ENCODE measurements at regions not wholly inside any gene's neighbourhood (a gene's known extent, or its start where the extent isn't known, plus 50 kb on each side); places are given as distances from the start of the nearest gene placed in this dataset.

- Histone ChIP-seq H3K9ac (ENCODE audit: low read length) (no peak overlapping the region), H3K27me3 (replicated peaks in 1 of 4; ENCODE audit: control extremely low read depth in 1 of 4, control insufficient read depth in 3 of 4, insufficient read depth in 4 of 4, low read length in 3 of 4) (no peaks in the 10 kb centered on the region), H3K36me3 (replicated peaks in 1 of 2; ENCODE audit: control extremely low read depth in 1 of 2, control insufficient read depth in 1 of 2, extremely low read depth in 1 of 2, insufficient read depth in 2 of 2, low read length in 1 of 2) (no peaks in the 10 kb centered on the region), H3K4me2 (replicated peaks; ENCODE audit: low read depth, low read length, poor library complexity, severe bottlenecking) (no peak overlapping the region), H3K4me1 (ENCODE audit: control insufficient read depth in 2 of 2, insufficient read depth in 2 of 2, low read length in 2 of 2) (no peaks in the 10 kb centered on the region), H3K9me3 (ENCODE audit: control extremely low read depth in 1 of 3, control insufficient read depth in 2 of 3, insufficient read depth in 1 of 3, low read length in 2 of 3) (peaks cover 0 to 40% (median 13%) of the 10 kb centered on the region in 3 donors), H4K20me1 (ENCODE audit: control insufficient read depth, insufficient read depth, low read length, poor library complexity, severe bottlenecking) (no peaks in the 10 kb centered on the region), H3K4me3 (ENCODE audit: control extremely low read depth in 1 of 5, extremely low read depth in 1 of 5, insufficient read depth in 1 of 5, low read depth in 2 of 5, low read length in 4 of 5) (no peak overlapping the region), H2AFZ (ENCODE audit: insufficient read depth, low read depth, low read length, poor library complexity, severe bottlenecking) (no peak overlapping the region), H3K27ac (ENCODE audit: low read length in 2 of 2) (no peak overlapping the region), H3K79me2 (ENCODE audit: control insufficient read depth, insufficient read depth, low read length) (no peaks in the 10 kb centered on the region)
- Mint-ChIP-seq H3K9me3 (ENCODE audit: insufficient read depth) (peaks cover 5% of the 10 kb centered on the region), H3K4me3 (no peak overlapping the region), H3K27ac (no peak overlapping the region), H3K4me1 (no peaks in the 10 kb centered on the region), H3K27me3 (no peaks in the 10 kb centered on the region)
- ATAC-seq (ENCODE audit: low read depth) (no peak), DNase-seq (no peak)
- WGBS (ENCODE audit: insufficient coverage), result 77% methylated on average over 5 of the region's 6 CpGs
- CTCF ChIA-PET, result interaction anchor here (1.0 kb wide), 1 partner anchor 25 kb away, joined by 3 read pairs; no protein-coding TSS in a partner anchor
- POLR2A ChIA-PET, result no interaction called here
- intact Hi-C loops (cut with micrococcal nuclease), result no loop called here
- TF ChIP-seq CTCF (IDR thresholded peaks at IDR 0.05), result no peak
- TF ChIP-seq EZH2 (IDR thresholded peaks at IDR 0.05; ENCODE audit: borderline replicate concordance, insufficient read depth, low read depth, low read length, poor library complexity, severe bottlenecking), result no peak
These were observed 150.9 kb downstream of the OSTF1 start for GRCh38 chr9:75239176-75239575.

GRCh38 chr9:75242426-75242825 lies 154.1 kb downstream of the OSTF1 start:
- Histone ChIP-seq H3K9ac (ENCODE audit: low read length) (no peak overlapping the region), H4K20me1 (ENCODE audit: control insufficient read depth, insufficient read depth, low read length, poor library complexity, severe bottlenecking) (no peaks in the 10 kb centered on the region), H3K4me2 (replicated peaks; ENCODE audit: low read depth, low read length, poor library complexity, severe bottlenecking) (no peak overlapping the region), H2AFZ (ENCODE audit: insufficient read depth, low read depth, low read length, poor library complexity, severe bottlenecking) (no peak overlapping the region), H3K27me3 (replicated peaks in 1 of 4; ENCODE audit: control extremely low read depth in 1 of 4, control insufficient read depth in 3 of 4, insufficient read depth in 4 of 4, low read length in 3 of 4) (no peaks in the 10 kb centered on the region), H3K9me3 (ENCODE audit: control extremely low read depth in 1 of 3, control insufficient read depth in 2 of 3, insufficient read depth in 1 of 3, low read length in 2 of 3) (peaks cover 0 to 25% (median 0%) of the 10 kb centered on the region in 3 donors), H3K4me3 (ENCODE audit: control extremely low read depth in 1 of 5, extremely low read depth in 1 of 5, insufficient read depth in 1 of 5, low read depth in 2 of 5, low read length in 4 of 5) (no peak overlapping the region), H3K36me3 (replicated peaks in 1 of 2; ENCODE audit: control extremely low read depth in 1 of 2, control insufficient read depth in 1 of 2, extremely low read depth in 1 of 2, insufficient read depth in 2 of 2, low read length in 1 of 2) (no peaks in the 10 kb centered on the region), H3K79me2 (ENCODE audit: control insufficient read depth, insufficient read depth, low read length) (no peaks in the 10 kb centered on the region), H3K4me1 (ENCODE audit: control insufficient read depth in 2 of 2, insufficient read depth in 2 of 2, low read length in 2 of 2) (no peaks in the 10 kb centered on the region), H3K27ac (ENCODE audit: low read length in 2 of 2) (no peak overlapping the region)
- no peak overlapping the region for H3K27ac Mint-ChIP-seq
- H3K4me1 Mint-ChIP-seq, result no peaks in the 10 kb centered on the region
- whole genome bisulfite sequencing (ENCODE audit: insufficient coverage), result no CpG with 5 or more reads among the region's 1 CpG
- TF ChIP-seq CTCF (IDR thresholded peaks at IDR 0.05) (no peak), EZH2 (IDR thresholded peaks at IDR 0.05; ENCODE audit: borderline replicate concordance, insufficient read depth, low read depth, low read length, poor library complexity, severe bottlenecking) (no peak)
- no peak for DNase-seq
- POLR2A ChIA-PET, result no interaction called here
- CTCF ChIA-PET, result no interaction called here
- peaks cover 4% of the 10 kb centered on the region for H3K9me3 Mint-ChIP-seq (ENCODE audit: insufficient read depth)
- intact Hi-C loops (cut with micrococcal nuclease), result no loop called here
- H3K27me3 Mint-ChIP-seq, result no peaks in the 10 kb centered on the region
- ATAC-seq (ENCODE audit: low read depth), result no peak
- no peak overlapping the region for H3K4me3 Mint-ChIP-seq

All from B cell (primary cell).